Hepatocyte (in vitro differentiated cells): ENCODE measurements at regions not wholly inside any gene's neighbourhood (a gene's known extent, or its start where the extent isn't known, plus 50 kb on each side); places are given as distances from the start of the nearest gene placed in this dataset.

ENCODE experiments used
- EZH2 ChIP-seq: fragments of 200-600 bp; sonication (generic); IDR thresholded peaks from 2 replicates; pipeline ENCODE4 v1.6.1; 2016; ENCODE audit warnings: antibody characterized with exemption, mild to moderate bottlenecking, borderline replicate concordance
- EZH2phosphoT487 ChIP-seq: fragments of 200-600 bp; sonication (generic); IDR thresholded peaks from one replicate; pipeline ENCODE4 v1.6.1; 2018; ENCODE audit warnings: antibody characterized with exemption, mild to moderate bottlenecking, low read depth, moderate library complexity; ENCODE audit not compliant: unreplicated experiment, severe bottlenecking
- TF ChIP-seq, protein P1 (sequence below): fragments of 200-600 bp; sonication (generic); IDR thresholded peaks from 2 replicates; pipeline ENCODE4 v1.5.1; 2016; ENCODE audit warnings: antibody characterized with exemption, mild to moderate bottlenecking; ENCODE audit not compliant: poor library complexity

DNA sequence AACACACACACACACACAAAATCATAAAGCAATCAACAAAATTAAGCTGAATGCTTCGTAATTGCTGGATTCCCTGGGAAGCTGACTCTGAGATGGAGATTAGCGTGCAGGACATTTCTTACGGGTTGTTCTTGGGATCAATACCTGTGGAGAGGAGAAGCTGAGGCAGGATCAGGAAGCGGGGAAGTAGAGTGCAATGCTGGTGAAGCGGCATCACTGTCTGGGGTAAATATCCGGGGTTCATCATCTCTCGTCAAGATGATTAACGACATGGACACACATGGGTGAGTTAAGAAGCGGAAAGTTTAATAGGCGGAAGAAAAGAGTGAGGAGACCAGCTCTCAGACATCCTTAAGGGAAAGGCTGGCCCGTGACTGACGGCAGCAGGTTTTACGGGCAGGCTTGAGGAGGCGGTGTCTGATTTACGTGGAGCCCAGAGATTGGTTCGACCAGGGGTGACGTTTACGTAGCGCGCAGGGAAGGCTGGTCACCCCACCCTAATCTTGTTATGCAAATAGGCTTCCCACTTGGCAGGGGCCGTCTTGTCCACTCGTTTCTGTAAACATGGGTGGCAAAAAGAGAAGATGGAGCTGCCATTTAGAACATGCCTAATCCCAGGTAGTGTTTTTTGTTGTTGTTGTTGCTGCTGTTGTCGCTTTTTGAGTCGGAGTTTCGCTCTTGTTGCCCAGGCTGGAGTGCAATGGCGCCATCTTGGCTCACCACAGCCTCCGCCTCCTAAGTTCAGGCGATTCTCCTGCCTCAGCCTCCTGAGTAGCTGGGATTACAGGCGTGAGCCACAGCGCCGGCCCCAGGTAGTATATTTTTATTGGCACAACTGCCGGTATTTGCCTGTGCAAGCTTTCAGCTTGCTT, 135.6 kb upstream of the KCNJ15 start:
- TF ChIP-seq, protein P1, sequence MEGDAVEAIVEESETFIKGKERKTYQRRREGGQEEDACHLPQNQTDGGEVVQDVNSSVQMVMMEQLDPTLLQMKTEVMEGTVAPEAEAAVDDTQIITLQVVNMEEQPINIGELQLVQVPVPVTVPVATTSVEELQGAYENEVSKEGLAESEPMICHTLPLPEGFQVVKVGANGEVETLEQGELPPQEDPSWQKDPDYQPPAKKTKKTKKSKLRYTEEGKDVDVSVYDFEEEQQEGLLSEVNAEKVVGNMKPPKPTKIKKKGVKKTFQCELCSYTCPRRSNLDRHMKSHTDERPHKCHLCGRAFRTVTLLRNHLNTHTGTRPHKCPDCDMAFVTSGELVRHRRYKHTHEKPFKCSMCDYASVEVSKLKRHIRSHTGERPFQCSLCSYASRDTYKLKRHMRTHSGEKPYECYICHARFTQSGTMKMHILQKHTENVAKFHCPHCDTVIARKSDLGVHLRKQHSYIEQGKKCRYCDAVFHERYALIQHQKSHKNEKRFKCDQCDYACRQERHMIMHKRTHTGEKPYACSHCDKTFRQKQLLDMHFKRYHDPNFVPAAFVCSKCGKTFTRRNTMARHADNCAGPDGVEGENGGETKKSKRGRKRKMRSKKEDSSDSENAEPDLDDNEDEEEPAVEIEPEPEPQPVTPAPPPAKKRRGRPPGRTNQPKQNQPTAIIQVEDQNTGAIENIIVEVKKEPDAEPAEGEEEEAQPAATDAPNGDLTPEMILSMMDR = no peak
- TF ChIP-seq EZH2 = no peak
- no peak for TF ChIP-seq EZH2phosphoT487
